Spleen (tissue), 7 donors: ENCODE measurements at regions not wholly inside any gene's neighbourhood (a gene's known extent, or its start where the extent isn't known, plus 50 kb on each side); places are given as distances from the start of the nearest gene placed in this dataset.

Experiments
- POLR2A ChIP-seq, 3 donors: fragments of 450-650 bp; IDR thresholded peaks; one replicate each; pipeline ENCODE4 v1.5.1; 2017; ENCODE audit warnings: antibody characterized with exemption in 3 of 3, mild to moderate bottlenecking in 1 of 3
- TF ChIP-seq, protein P1 (sequence below), 11 experiments: fragments of 200-600 bp in 7 of 11; fragments of 450-650 bp in 4 of 11; sonication (generic) in 4 of 11; IDR thresholded peaks in 8 of 11; conservative IDR thresholded peaks in 3 of 11; 1 replicate in 7 of 11; 2 replicates in 4 of 11; pipeline versions ENCODE4 v1.4.0 to v1.8.0; 2016 to 2021; ENCODE audit warnings: antibody characterized with exemption in 11 of 11, inconsistent platforms in 4 of 11, mild to moderate bottlenecking in 1 of 11
- donor health status: DM: no; HTN: no; CAD: no; lungs with moderate emphysema.
- donor health status: DM: no; HTN: no; CAD: no.
- donor health status: DM: no; HTN: no; CAD: no.

- TF ChIP-seq, protein P1, sequence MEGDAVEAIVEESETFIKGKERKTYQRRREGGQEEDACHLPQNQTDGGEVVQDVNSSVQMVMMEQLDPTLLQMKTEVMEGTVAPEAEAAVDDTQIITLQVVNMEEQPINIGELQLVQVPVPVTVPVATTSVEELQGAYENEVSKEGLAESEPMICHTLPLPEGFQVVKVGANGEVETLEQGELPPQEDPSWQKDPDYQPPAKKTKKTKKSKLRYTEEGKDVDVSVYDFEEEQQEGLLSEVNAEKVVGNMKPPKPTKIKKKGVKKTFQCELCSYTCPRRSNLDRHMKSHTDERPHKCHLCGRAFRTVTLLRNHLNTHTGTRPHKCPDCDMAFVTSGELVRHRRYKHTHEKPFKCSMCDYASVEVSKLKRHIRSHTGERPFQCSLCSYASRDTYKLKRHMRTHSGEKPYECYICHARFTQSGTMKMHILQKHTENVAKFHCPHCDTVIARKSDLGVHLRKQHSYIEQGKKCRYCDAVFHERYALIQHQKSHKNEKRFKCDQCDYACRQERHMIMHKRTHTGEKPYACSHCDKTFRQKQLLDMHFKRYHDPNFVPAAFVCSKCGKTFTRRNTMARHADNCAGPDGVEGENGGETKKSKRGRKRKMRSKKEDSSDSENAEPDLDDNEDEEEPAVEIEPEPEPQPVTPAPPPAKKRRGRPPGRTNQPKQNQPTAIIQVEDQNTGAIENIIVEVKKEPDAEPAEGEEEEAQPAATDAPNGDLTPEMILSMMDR (IDR thresholded peaks at IDR 0.05 in 8 of 11, conservative IDR thresholded peaks at IDR 0.05 in 3 of 11): no peak
- TF ChIP-seq POLR2A (IDR thresholded peaks at IDR 0.05): no peak
These were observed 97.7 kb upstream of the ANKRD55 start for GRCh38 chr5:56330806-56331205.
